HUES6 (cell line): ENCODE measurements at regions not wholly inside any gene's neighbourhood (a gene's known extent, or its start where the extent isn't known, plus 50 kb on each side); places are given as distances from the start of the nearest gene placed in this dataset.

Experiments used
- H3K27ac ChIP-seq: 2 replicates; pipeline ENCODE4 v1.7.0; 2013; ENCODE audit warnings: low read depth, mild to moderate bottlenecking, low read length, inconsistent platforms
- H3K27me3 ChIP-seq: 2 replicates; pipeline ENCODE4 v1.6.1; 2013; ENCODE audit warnings: low read length; ENCODE audit not compliant: control insufficient read depth, insufficient read depth
- H3K36me3 ChIP-seq: 2 replicates; pipeline ENCODE4 v1.6.1; 2013; ENCODE audit warnings: low read length; ENCODE audit not compliant: control insufficient read depth, insufficient read depth
- H3K4me1 ChIP-seq: 2 replicates; pipeline ENCODE4 v1.6.1; 2013; ENCODE audit warnings: low read length; ENCODE audit not compliant: control insufficient read depth, insufficient read depth
- H3K4me3 ChIP-seq: 2 replicates; pipeline ENCODE4 v1.5.1; 2013; ENCODE audit warnings: low read depth, low read length
- H3K9ac ChIP-seq: one replicate; pipeline ENCODE4 v1.6.1; 2013; ENCODE audit warnings: mild to moderate bottlenecking, low read length
- H3K9me3 ChIP-seq: 2 replicates; pipeline ENCODE4 v1.6.1; 2013; ENCODE audit warnings: low read depth, low read length; ENCODE audit not compliant: control insufficient read depth, insufficient read depth

GRCh38 chr10:4306871-4307270 is 519.1 kb upstream of the AKR1E2 start:
- Histone ChIP-seq H3K9me3 (no peaks in the 10 kb centered on the region), H3K27ac (no peak overlapping the region), H3K36me3 (no peaks in the 10 kb centered on the region), H3K4me3 (no peak overlapping the region), H3K27me3 (no peaks in the 10 kb centered on the region), H3K9ac (no peak overlapping the region), H3K4me1 (no peaks in the 10 kb centered on the region)

GRCh38 chr10:4303045-4303444 is 518.0 kb upstream of the KLF6 start:
- no peak overlapping the region for H3K9ac ChIP-seq
- H3K9me3 ChIP-seq = no peaks in the 10 kb centered on the region
- no peak overlapping the region for H3K27ac ChIP-seq
- H3K4me1 ChIP-seq = no peaks in the 10 kb centered on the region
- no peaks in the 10 kb centered on the region for H3K36me3 ChIP-seq
- H3K27me3 ChIP-seq = no peaks in the 10 kb centered on the region
- no peak overlapping the region for H3K4me3 ChIP-seq

GRCh38 chr10:4301291-4302045 is 516.5 kb upstream of the KLF6 start:
- Histone ChIP-seq H3K27me3 (no peaks in the 10 kb centered on the region), H3K27ac (no peak overlapping the region), H3K4me1 (no peaks in the 10 kb centered on the region), H3K9me3 (no peaks in the 10 kb centered on the region), H3K36me3 (no peaks in the 10 kb centered on the region), H3K4me3 (no peak overlapping the region), H3K9ac (no peak overlapping the region)

GRCh38 chr10:4296161-4296560 is 511.2 kb upstream of the KLF6 start:
- Histone ChIP-seq H3K27me3 (no peaks in the 10 kb centered on the region), H3K4me3 (no peak overlapping the region), H3K27ac (no peak overlapping the region)

GRCh38 chr10:4294996-4295792 is 510.2 kb upstream of the KLF6 start:
- H3K27me3 ChIP-seq = no peaks in the 10 kb centered on the region
- H3K9me3 ChIP-seq = no peaks in the 10 kb centered on the region
- no peak overlapping the region for H3K4me3 ChIP-seq
- no peaks in the 10 kb centered on the region for H3K4me1 ChIP-seq
- no peak overlapping the region for H3K27ac ChIP-seq
- no peak overlapping the region for H3K9ac ChIP-seq
- no peaks in the 10 kb centered on the region for H3K36me3 ChIP-seq

More at GRCh38 chr10:4296161-4296560, 511.2 kb upstream of the KLF6 start:
- H3K36me3 ChIP-seq = no peaks in the 10 kb centered on the region
- H3K9ac ChIP-seq = no peak overlapping the region
- H3K9me3 ChIP-seq = no peaks in the 10 kb centered on the region
- H3K4me1 ChIP-seq = no peaks in the 10 kb centered on the region

- no peak overlapping the region for H3K9ac ChIP-seq
- no peak overlapping the region for H3K27ac ChIP-seq
- no peaks in the 10 kb centered on the region for H3K36me3 ChIP-seq
- no peaks in the 10 kb centered on the region for H3K27me3 ChIP-seq
- H3K4me1 ChIP-seq = no peaks in the 10 kb centered on the region
- no peak overlapping the region for H3K4me3 ChIP-seq
- H3K9me3 ChIP-seq = no peaks in the 10 kb centered on the region
Measured at GRCh38 chr10:4294271-4294670, 509.3 kb upstream of the KLF6 start.

- Histone ChIP-seq H3K4me3 (no peak overlapping the region), H3K27me3 (no peaks in the 10 kb centered on the region), H3K27ac (no peak overlapping the region), H3K9ac (no peak overlapping the region), H3K9me3 (no peaks in the 10 kb centered on the region), H3K36me3 (no peaks in the 10 kb centered on the region), H3K4me1 (no peaks in the 10 kb centered on the region)
Measured at GRCh38 chr10:4291990-4292389, 507.0 kb upstream of the KLF6 start.

GRCh38 chr10:4285121-4285520 is 500.1 kb upstream of the KLF6 start:
- Histone ChIP-seq H3K4me3 (no peak overlapping the region), H3K27me3 (no peaks in the 10 kb centered on the region), H3K27ac (no peak overlapping the region), H3K4me1 (peaks cover 3% of the 10 kb centered on the region; the same call in 1 of the 2 replicates), H3K9ac (no peak overlapping the region), H3K36me3 (no peaks in the 10 kb centered on the region), H3K9me3 (no peaks in the 10 kb centered on the region)

GRCh38 chr10:4283846-4284610 is 499.0 kb upstream of the KLF6 start:
- no peak overlapping the region for H3K4me3 ChIP-seq
- H3K27me3 ChIP-seq = no peaks in the 10 kb centered on the region
- H3K4me1 ChIP-seq = peaks cover 3% of the 10 kb centered on the region; the same call in 1 of the 2 replicates
- H3K9me3 ChIP-seq = no peaks in the 10 kb centered on the region
- no peak overlapping the region for H3K9ac ChIP-seq
- H3K27ac ChIP-seq = no peak overlapping the region
- no peaks in the 10 kb centered on the region for H3K36me3 ChIP-seq

GRCh38 chr10:4282496-4282895 is 497.5 kb upstream of the KLF6 start:
- H3K27me3 ChIP-seq = no peaks in the 10 kb centered on the region
- peaks cover 3% of the 10 kb centered on the region; the same call in 1 of the 2 replicates for H3K4me1 ChIP-seq
- H3K36me3 ChIP-seq = no peaks in the 10 kb centered on the region
- H3K4me3 ChIP-seq = no peak overlapping the region
- no peaks in the 10 kb centered on the region for H3K9me3 ChIP-seq
- H3K9ac ChIP-seq = no peak overlapping the region
- no peak overlapping the region for H3K27ac ChIP-seq
